Cardiac muscle cell (in vitro differentiated cells and primary cell): ENCODE measurements at regions not wholly inside any gene's neighbourhood (a gene's known extent, or its start where the extent isn't known, plus 50 kb on each side); places are given as distances from the start of the nearest gene placed in this dataset.
"Not testable (repeated sequence)": the region's sequence is repeated elsewhere in the genome, so short reads cannot be mapped to it uniquely, and the experiment has no call there.

Experiments used
- DNase-seq, 2 donors: peaks; one replicate each; pipeline versions ENCODE4 v3.0.0 to v3.0.0-alpha.2; 2010 to 2017; ENCODE audit warnings: low read depth in 1 of 2, low spot score in 1 of 2
- H3K27ac ChIP-seq: fragments of 200-600 bp; sonication (generic); 2 replicates; pipeline ENCODE4 v1.5.1; 2016
- H3K27me3 ChIP-seq: fragments of 200-600 bp; sonication (generic); 2 replicates; pipeline ENCODE4 v1.6.0; 2016; ENCODE audit warnings: control low read depth
- H3K36me3 ChIP-seq: fragments of 200-600 bp; sonication (generic); 2 replicates; pipeline ENCODE4 v1.5.1; 2016; ENCODE audit warnings: control low read depth
- H3K4me1 ChIP-seq: fragments of 200-600 bp; sonication (generic); 2 replicates; pipeline ENCODE4 v1.8.1; 2017; ENCODE audit warnings: low read depth, mild to moderate bottlenecking, mixed run types
- H3K4me3 ChIP-seq: fragments of 200-600 bp; sonication (generic); 2 replicates; pipeline ENCODE4 v1.5.1; 2016; ENCODE audit warnings: mild to moderate bottlenecking
- H3K9me3 ChIP-seq: fragments of 200-600 bp; sonication (generic); 2 replicates; pipeline ENCODE4 v1.5.1; 2017; ENCODE audit warnings: low read depth, mild to moderate bottlenecking, control low read depth
- TF ChIP-seq, protein P1 (sequence below): IDR thresholded peaks from 2 replicates; pipeline ENCODE4 v1.5.1; 2012; ENCODE audit warnings: low read depth, mild to moderate bottlenecking, low read length

GRCh38 chr5:4023753-4024335 lies 428.2 kb downstream of the IRX1 start:
- no peaks in the 10 kb centered on the region for H3K9me3 ChIP-seq
- no peak for DNase-seq
- H3K36me3 ChIP-seq: no peaks in the 10 kb centered on the region
- no peaks in the 10 kb centered on the region for H3K4me1 ChIP-seq
- no peak overlapping the region for H3K4me3 ChIP-seq
- TF ChIP-seq, protein P1, sequence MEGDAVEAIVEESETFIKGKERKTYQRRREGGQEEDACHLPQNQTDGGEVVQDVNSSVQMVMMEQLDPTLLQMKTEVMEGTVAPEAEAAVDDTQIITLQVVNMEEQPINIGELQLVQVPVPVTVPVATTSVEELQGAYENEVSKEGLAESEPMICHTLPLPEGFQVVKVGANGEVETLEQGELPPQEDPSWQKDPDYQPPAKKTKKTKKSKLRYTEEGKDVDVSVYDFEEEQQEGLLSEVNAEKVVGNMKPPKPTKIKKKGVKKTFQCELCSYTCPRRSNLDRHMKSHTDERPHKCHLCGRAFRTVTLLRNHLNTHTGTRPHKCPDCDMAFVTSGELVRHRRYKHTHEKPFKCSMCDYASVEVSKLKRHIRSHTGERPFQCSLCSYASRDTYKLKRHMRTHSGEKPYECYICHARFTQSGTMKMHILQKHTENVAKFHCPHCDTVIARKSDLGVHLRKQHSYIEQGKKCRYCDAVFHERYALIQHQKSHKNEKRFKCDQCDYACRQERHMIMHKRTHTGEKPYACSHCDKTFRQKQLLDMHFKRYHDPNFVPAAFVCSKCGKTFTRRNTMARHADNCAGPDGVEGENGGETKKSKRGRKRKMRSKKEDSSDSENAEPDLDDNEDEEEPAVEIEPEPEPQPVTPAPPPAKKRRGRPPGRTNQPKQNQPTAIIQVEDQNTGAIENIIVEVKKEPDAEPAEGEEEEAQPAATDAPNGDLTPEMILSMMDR: no peak
- H3K27ac ChIP-seq: no peak overlapping the region
- H3K27me3 ChIP-seq: no peaks in the 10 kb centered on the region

- no peak overlapping the region for H3K4me3 ChIP-seq
- TF ChIP-seq, protein P1: no peak
- no peak overlapping the region for H3K27ac ChIP-seq
Observed at GRCh38 chr5:4027088-4027734, 431.6 kb downstream of the IRX1 start.

DNA sequence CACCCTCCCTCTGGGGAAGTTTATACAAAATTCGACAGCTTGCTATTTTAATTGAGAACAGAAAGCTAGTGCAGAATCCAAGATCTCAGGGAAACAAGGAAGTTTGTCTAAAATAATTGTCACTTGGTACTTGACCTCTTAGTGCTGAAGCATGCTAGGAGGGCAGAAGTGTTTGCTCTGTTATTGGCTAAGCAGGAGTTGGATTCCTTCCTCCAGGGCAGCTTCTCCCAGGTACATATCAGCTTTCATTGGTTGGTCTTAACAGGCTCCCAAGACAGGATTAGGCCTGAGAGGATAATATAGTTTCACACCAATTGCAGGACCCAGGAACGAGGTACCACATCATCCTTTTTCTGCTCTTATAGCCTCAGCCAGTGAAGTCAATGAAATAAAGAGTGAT lies 432.8 kb downstream of the IRX1 start:
- Histone ChIP-seq H3K4me1 (no peaks in the 10 kb centered on the region), H3K9me3 (no peaks in the 10 kb centered on the region), H3K36me3 (no peaks in the 10 kb centered on the region), H3K4me3 (no peak overlapping the region), H3K27ac (no peak overlapping the region), H3K27me3 (no peaks in the 10 kb centered on the region)
- TF ChIP-seq, protein P1: no peak
- DNase-seq: no peak

More at GRCh38 chr5:4027088-4027734, 431.6 kb downstream of the IRX1 start:
- Histone ChIP-seq H3K27me3 (no peaks in the 10 kb centered on the region), H3K9me3 (no peaks in the 10 kb centered on the region), H3K36me3 (no peaks in the 10 kb centered on the region), H3K4me1 (no peaks in the 10 kb centered on the region)
- DNase-seq: no peak

- H3K4me1 ChIP-seq: not testable (repeated sequence)
Observed at GRCh38 chr5:4033546-4033945, 437.9 kb downstream of the IRX1 start.

GRCh38 chr5:4036861-4037260 lies 441.2 kb downstream of the IRX1 start:
- no peaks in the 10 kb centered on the region for H3K4me1 ChIP-seq
- H3K27me3 ChIP-seq: no peaks in the 10 kb centered on the region
- DNase-seq: no peak
- H3K4me3 ChIP-seq: no peak overlapping the region
- TF ChIP-seq, protein P1: no peak
- no peaks in the 10 kb centered on the region for H3K36me3 ChIP-seq
- H3K27ac ChIP-seq: no peak overlapping the region
- H3K9me3 ChIP-seq: no peaks in the 10 kb centered on the region

More at GRCh38 chr5:4033546-4033945, 437.9 kb downstream of the IRX1 start:
- H3K27ac ChIP-seq, H3K4me3 ChIP-seq, DNase-seq, H3K36me3 ChIP-seq, H3K9me3 ChIP-seq, H3K27me3 ChIP-seq: not testable (repeated sequence)

GRCh38 chr5:4038994-4039393 lies 443.4 kb downstream of the IRX1 start:
- Histone ChIP-seq H3K9me3 (no peaks in the 10 kb centered on the region), H3K4me1 (no peaks in the 10 kb centered on the region), H3K27me3 (no peaks in the 10 kb centered on the region), H3K36me3 (no peaks in the 10 kb centered on the region), H3K27ac (no peak overlapping the region), H3K4me3 (no peak overlapping the region)
- TF ChIP-seq, protein P1: no peak
- DNase-seq: no peak
